Tibial nerve (tissue), 4 donors: ENCODE measurements at regions not wholly inside any gene's neighbourhood (a gene's known extent, or its start where the extent isn't known, plus 50 kb on each side); places are given as distances from the start of the nearest gene placed in this dataset.

Experiments
- EP300 ChIP-seq, 2 donors: sonication (generic); formaldehyde crosslinking; IDR thresholded peaks; one replicate each; pipeline ENCODE4 v1.6.1; 2017; ENCODE audit warnings: antibody characterized with exemption in 2 of 2, mild to moderate bottlenecking in 1 of 2
- POLR2A ChIP-seq, 2 donors: fragments of 450-650 bp; IDR thresholded peaks; one replicate each; pipeline ENCODE4 v1.6.1; 2017; ENCODE audit warnings: antibody characterized with exemption in 2 of 2, mild to moderate bottlenecking in 2 of 2, moderate library complexity in 2 of 2
- TF ChIP-seq, protein P1 (sequence below), 5 experiments: fragments of 200-600 bp in 3 of 5; fragments of 450-650 bp in 2 of 5; sonication (generic) in 3 of 5; IDR thresholded peaks; one replicate each; pipeline ENCODE4 v1.5.1; 2016 to 2019; ENCODE audit warnings: antibody characterized with exemption in 5 of 5, mild to moderate bottlenecking in 3 of 5, moderate library complexity in 2 of 5

GRCh38 chr9:25600501-25600900 lies 77.7 kb downstream of the TUSC1 start:
- TF ChIP-seq, protein P1, sequence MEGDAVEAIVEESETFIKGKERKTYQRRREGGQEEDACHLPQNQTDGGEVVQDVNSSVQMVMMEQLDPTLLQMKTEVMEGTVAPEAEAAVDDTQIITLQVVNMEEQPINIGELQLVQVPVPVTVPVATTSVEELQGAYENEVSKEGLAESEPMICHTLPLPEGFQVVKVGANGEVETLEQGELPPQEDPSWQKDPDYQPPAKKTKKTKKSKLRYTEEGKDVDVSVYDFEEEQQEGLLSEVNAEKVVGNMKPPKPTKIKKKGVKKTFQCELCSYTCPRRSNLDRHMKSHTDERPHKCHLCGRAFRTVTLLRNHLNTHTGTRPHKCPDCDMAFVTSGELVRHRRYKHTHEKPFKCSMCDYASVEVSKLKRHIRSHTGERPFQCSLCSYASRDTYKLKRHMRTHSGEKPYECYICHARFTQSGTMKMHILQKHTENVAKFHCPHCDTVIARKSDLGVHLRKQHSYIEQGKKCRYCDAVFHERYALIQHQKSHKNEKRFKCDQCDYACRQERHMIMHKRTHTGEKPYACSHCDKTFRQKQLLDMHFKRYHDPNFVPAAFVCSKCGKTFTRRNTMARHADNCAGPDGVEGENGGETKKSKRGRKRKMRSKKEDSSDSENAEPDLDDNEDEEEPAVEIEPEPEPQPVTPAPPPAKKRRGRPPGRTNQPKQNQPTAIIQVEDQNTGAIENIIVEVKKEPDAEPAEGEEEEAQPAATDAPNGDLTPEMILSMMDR (IDR thresholded peaks at IDR 0.05): no peak
- no peak for TF ChIP-seq POLR2A (IDR thresholded peaks at IDR 0.05)
- no peak for TF ChIP-seq EP300 (IDR thresholded peaks at IDR 0.05)
